ENCODE measurements at regions not wholly inside any gene's neighbourhood (a gene's known extent, or its start where the extent isn't known, plus 50 kb on each side); places are given as distances from the start of the nearest gene placed in this dataset.

- no peaks in the 10 kb centered on the region for H3K9me3 ChIP-seq
- WGBS (ENCODE audit: missing lambda C conversion rate), result 70% methylated on average over 2 of the region's 2 CpGs
- H3K4me1 ChIP-seq, result peaks cover 29% of the 10 kb centered on the region
- FAIRE-seq, result no peak
- no peak overlapping the region for H3K4me3 ChIP-seq
- no peak for ATAC-seq
- POLR2A ChIA-PET, result no interaction called here
- TF ChIP-seq CTCF (IDR thresholded peaks at IDR 0.05), result no peak
- no peak for TF ChIP-seq ELK1 (IDR thresholded peaks at IDR 0.05; ENCODE audit: low read depth, low read length)
- no peak for TF ChIP-seq HDAC2 (IDR thresholded peaks at IDR 0.05)
- no peak for TF ChIP-seq NR3C1 (IDR thresholded peaks at IDR 0.05)
- no peak for TF ChIP-seq POLR2A (IDR thresholded peaks at IDR 0.05; ENCODE audit: low read length)
- no peak for TF ChIP-seq CHD4 (IDR thresholded peaks at IDR 0.05; ENCODE audit: borderline replicate concordance)
- no peak for TF ChIP-seq ESRRA (IDR thresholded peaks at IDR 0.05; ENCODE audit: borderline replicate concordance, low read length)
- TF ChIP-seq HEYL (CRISPR knock-in tag; IDR thresholded peaks at IDR 0.05), result no peak
- no peak for TF ChIP-seq ZSCAN20 (CRISPR knock-in tag; IDR thresholded peaks at IDR 0.05)
- CTCF ChIA-PET, result no interaction called here
- H3K27ac ChIP-seq, result peak overlapping the region; percentile 1 to 79; a peak in 5 of 6 replicates
- DNase-seq (ENCODE audit: low read depth in 1 of 2, low spot score in 1 of 2), result no peak
- H3K4me2 ChIP-seq, result no peak overlapping the region; the same call in 2 of the 3 replicates
Observed at GRCh38 chr3:162718697-162719096, 1222.1 kb downstream of the OTOL1 start.

- Histone ChIP-seq H3K4me3 (no peak overlapping the region), H3K4me1 (peaks cover 29% of the 10 kb centered on the region), H3K9me3 (no peaks in the 10 kb centered on the region), H3K4me2 (peak overlapping the region; percentile 21; the same call in 2 of the 3 replicates), H3K27ac (peak overlapping the region; percentile 53 to 79; a peak in 5 of 6 replicates)
- ChIA-PET CTCF (no interaction called here), POLR2A (no interaction called here)
- DNase-seq (ENCODE audit: low read depth in 1 of 2, low spot score in 1 of 2), result peak; percentile 21 to 83
- TF ChIP-seq SREBF2 (IDR thresholded peaks at IDR 0.05), result no peak
- peak; percentile 28; the same call in 1 of the 2 replicates for TF ChIP-seq GATA3 (IDR thresholded peaks at IDR 0.05; ENCODE audit: borderline replicate concordance)
- TF ChIP-seq FOSL2 (IDR thresholded peaks at IDR 0.05), result peak; percentile 53; the same call in 1 of the 2 replicates
- TF ChIP-seq FOSL2 (CRISPR knock-in tag; IDR thresholded peaks at IDR 0.05), result peak; percentile 79
- peak; percentile 74 for TF ChIP-seq JUNB (IDR thresholded peaks at IDR 0.05)
- TF ChIP-seq NFE2L2 (conservative IDR thresholded peaks at IDR 0.05; ENCODE audit: low read length), result no peak
- TF ChIP-seq MAX (IDR thresholded peaks at IDR 0.05), result 0 out of 2 replicates have a peak, but pooled peaks have one; percentile 18
- peak; percentile 4 to 29; a peak in 2 of 5 replicates for TF ChIP-seq RAD21 (conservative IDR thresholded peaks at IDR 0.05 in 1 of 2, IDR thresholded peaks at IDR 0.05 in 1 of 2)
- TF ChIP-seq SMC3 (IDR thresholded peaks at IDR 0.05), result peak; percentile 19; the same call in 1 of the 3 replicates
- no peak for FAIRE-seq
- ATAC-seq, result peak; percentile 98 to 99
Observed at GRCh38 chr3:162719684-162720341, 1223.2 kb downstream of the OTOL1 start.

- ATAC-seq, result no peak
- TF ChIP-seq SREBF2 (IDR thresholded peaks at IDR 0.05), result no peak
- no peak for TF ChIP-seq REST (IDR thresholded peaks at IDR 0.05)
- TF ChIP-seq ESRRA (IDR thresholded peaks at IDR 0.05; ENCODE audit: borderline replicate concordance, low read length), result no peak
- no peak for TF ChIP-seq JUN (IDR thresholded peaks at IDR 0.05)
- TF ChIP-seq HEYL (CRISPR knock-in tag; IDR thresholded peaks at IDR 0.05), result no peak
- no peak for TF ChIP-seq KDM1A (IDR thresholded peaks at IDR 0.05; ENCODE audit: low read depth)
- no peak for TF ChIP-seq MAZ (IDR thresholded peaks at IDR 0.05; ENCODE audit: borderline replicate concordance, low read depth, low read length)
- Histone ChIP-seq H3K27ac (no peak overlapping the region), H3K4me1 (peaks cover 29% of the 10 kb centered on the region), H3K4me3 (no peak overlapping the region), H3K4me2 (no peak overlapping the region), H3K9me3 (no peaks in the 10 kb centered on the region)
- POLR2A ChIA-PET, result no interaction called here
- peak in 1 of 2 experiments; percentile 11 for DNase-seq (ENCODE audit: low read depth in 1 of 2, low spot score in 1 of 2)
- no peak for FAIRE-seq
- CTCF ChIA-PET, result interaction anchor here (1.0 to 1.2 kb wide), 2 partner anchors 11 to 335 kb away, joined by 3 read pairs; no protein-coding TSS in a partner anchor
- WGBS (ENCODE audit: missing lambda C conversion rate), result 76% methylated on average over 1 of the region's 1 CpG
Observed at GRCh38 chr3:162721736-162722135, 1225.1 kb downstream of the OTOL1 start.

Measured in A549 (cell line).